HepG2 (cell line): ENCODE measurements at regions not wholly inside any gene's neighbourhood (a gene's known extent, or its start where the extent isn't known, plus 50 kb on each side); places are given as distances from the start of the nearest gene placed in this dataset.

Source experiments
- ATM ChIP-seq: fragments of 450-650 bp; IDR thresholded peaks from 2 replicates; pipeline ENCODE4 v1.7.1; 2017; ENCODE audit warnings: mild to moderate bottlenecking, borderline replicate concordance
- ELF3 ChIP-seq: IDR thresholded peaks from 2 replicates; pipeline ENCODE4 v1.6.1; 2016; ENCODE audit warnings: missing genetic modification reagents, missing compliant biosample characterization
- ELK4 ChIP-seq: sonication (generic); formaldehyde crosslinking; IDR thresholded peaks from 2 replicates; pipeline ENCODE4 v1.9.0; 2021; ENCODE audit warnings: missing genetic modification reagents, borderline replicate concordance
- FOXP1 ChIP-seq, 2 experiments: fragments of 450-650 bp in 1 of 2; IDR thresholded peaks; 2 replicates each; pipeline ENCODE4 v1.6.1; 2017 to 2018; ENCODE audit warnings: antibody characterized with exemption in 1 of 2
- FOXP4 ChIP-seq: sonication (generic); formaldehyde crosslinking; IDR thresholded peaks from 2 replicates; pipeline ENCODE4 v1.4.0; 2020; ENCODE audit warnings: missing genetic modification reagents
- IKZF1 ChIP-seq: fragments of 450-650 bp; IDR thresholded peaks from 2 replicates; pipeline ENCODE4 v1.7.1; 2016
- KIAA2018 ChIP-seq: sonication (generic); formaldehyde crosslinking; IDR thresholded peaks from 2 replicates; pipeline ENCODE4 v1.5.0; 2020; ENCODE audit warnings: mild to moderate bottlenecking, missing genetic modification reagents, borderline replicate concordance
- NFE2L2 ChIP-seq: fragments of 150-350 bp; IDR thresholded peaks from 2 replicates; pipeline ENCODE4 v1.6.1; 2014; ENCODE audit warnings: low read length
- POLR2AphosphoS5 ChIP-seq: IDR thresholded peaks from 2 replicates; pipeline ENCODE4 v1.6.1; 2012; ENCODE audit warnings: low read depth, low read length
- TEAD3 ChIP-seq: optimal IDR thresholded peaks from 2 replicates; pipeline ENCODE3; 2016; ENCODE audit warnings: borderline replicate concordance
- ZBTB4 ChIP-seq: sonication (generic); formaldehyde crosslinking; IDR thresholded peaks from 2 replicates; pipeline ENCODE4 v1.4.0; 2020; ENCODE audit warnings: missing genetic modification reagents, mild to moderate bottlenecking, borderline replicate concordance
- ZBTB42 ChIP-seq: sonication (generic); formaldehyde crosslinking; IDR thresholded peaks from 2 replicates; pipeline ENCODE4 v1.5.0; 2020; ENCODE audit warnings: mild to moderate bottlenecking, missing genetic modification reagents
- ZNF713 ChIP-seq: sonication (generic); formaldehyde crosslinking; IDR thresholded peaks from 2 replicates; pipeline ENCODE4 v1.4.0; 2020; ENCODE audit warnings: mild to moderate bottlenecking, missing genetic modification reagents
- ZNF772 ChIP-seq: sonication (generic); formaldehyde crosslinking; IDR thresholded peaks from 2 replicates; pipeline ENCODE4 v1.5.0; 2020; ENCODE audit warnings: mild to moderate bottlenecking, missing genetic modification reagents
- ZNF775 ChIP-seq: sonication (generic); formaldehyde crosslinking; IDR thresholded peaks from 2 replicates; pipeline ENCODE4 v1.4.0; 2020; ENCODE audit warnings: missing genetic modification reagents, mild to moderate bottlenecking, moderate library complexity, borderline replicate concordance

- no peak for TF ChIP-seq ELK4 (CRISPR knock-in tag)
- peak; percentile 88; the same call in 1 of the 2 replicates for TF ChIP-seq ZNF775 (CRISPR knock-in tag)
- TF ChIP-seq ZNF713 (CRISPR knock-in tag) = no peak
- no peak for TF ChIP-seq FOXP1 (IDR thresholded peaks at IDR 0.05)
- peak; percentile 57; the same call in 1 of the 2 replicates for TF ChIP-seq FOXP1 (CRISPR knock-in tag; IDR thresholded peaks at IDR 0.05)
- TF ChIP-seq ZNF772 (CRISPR knock-in tag) = no peak
- peak; percentile 71 for TF ChIP-seq TEAD3
- no peak for TF ChIP-seq ATM
- TF ChIP-seq KIAA2018 (CRISPR knock-in tag) = no peak
- no peak for TF ChIP-seq IKZF1
- peak; percentile 74 for TF ChIP-seq FOXP4 (CRISPR knock-in tag)
- no peak for TF ChIP-seq ZBTB4 (CRISPR knock-in tag)
- TF ChIP-seq POLR2AphosphoS5 = no peak; the same call in 1 of the 2 replicates
- peak; percentile 44; the same call in 1 of the 2 replicates for TF ChIP-seq ELF3 (CRISPR knock-in tag)
- TF ChIP-seq NFE2L2 = no peak
- TF ChIP-seq ZBTB42 (CRISPR knock-in tag) = no peak
Measured at GRCh38 chrX:129139837-129140598, 383.3 kb downstream of the SMARCA1 start (continued).
